C1 segment of cervical spinal cord (tissue), 14 donors: ENCODE measurements at regions not wholly inside any gene's neighbourhood (a gene's known extent, or its start where the extent isn't known, plus 50 kb on each side); places are given as distances from the start of the nearest gene placed in this dataset.
"Not testable (repeated sequence)": the region's sequence is repeated elsewhere in the genome, so short reads cannot be mapped to it uniquely, and the experiment has no call there.

Source experiments
- DNase-seq, 14 donors: peaks; one replicate each; lab custom pipeline; 2025; lab: John Stamatoyannopoulos, UW

- no peak for DNase-seq
Measured at GRCh38 chr12:68387338-68387737, 55.2 kb upstream of the MDM1 start.

GRCh38 chr12:68389305-68389704 lies 57.1 kb upstream of the MDM1 start:
- DNase-seq: no peak

- DNase-seq: no peak
Measured at GRCh38 chr12:68391937-68392336, 59.8 kb upstream of the MDM1 start.

- no peak for DNase-seq
Measured at GRCh38 chr12:68392376-68392775, 60.2 kb upstream of the MDM1 start.

GRCh38 chr12:68393417-68393816 lies 61.3 kb upstream of the MDM1 start:
- DNase-seq: no peak

- no peak for DNase-seq
Measured at GRCh38 chr12:68397566-68398158, 65.5 kb upstream of the MDM1 start.

- not testable (repeated sequence) for DNase-seq
Measured at GRCh38 chr12:68398689-68399088, 66.5 kb upstream of the MDM1 start.

GRCh38 chr12:68400226-68400829 lies 68.2 kb upstream of the MDM1 start:
- DNase-seq: no peak

- DNase-seq: no peak
Measured at GRCh38 chr12:68402422-68402821, 70.3 kb upstream of the MDM1 start.

- no peak for DNase-seq
Measured at GRCh38 chr12:68403296-68403695, 71.1 kb upstream of the MDM1 start.

- no peak for DNase-seq
Measured at GRCh38 chr12:68403711-68404110, 71.5 kb upstream of the MDM1 start.

GRCh38 chr12:68405343-68405781 lies 73.2 kb upstream of the MDM1 start:
- DNase-seq: no peak

- DNase-seq: peak; percentile 3 to 82 (median 55)
Measured at GRCh38 chr12:68406134-68406576, 74.0 kb upstream of the MDM1 start.

GRCh38 chr12:68406911-68407310 lies 74.7 kb upstream of the MDM1 start:
- DNase-seq: no peak

GRCh38 chr12:68410018-68410660 lies 78.0 kb upstream of the MDM1 start:
- DNase-seq: no peak

- DNase-seq: no peak
Measured at GRCh38 chr12:68411371-68411770, 79.2 kb upstream of the MDM1 start.

GRCh38 chr12:68414988-68415387 lies 82.8 kb upstream of the MDM1 start:
- no peak for DNase-seq

GRCh38 chr12:68416350-68416749 lies 84.2 kb upstream of the MDM1 start:
- no peak for DNase-seq

- no peak for DNase-seq
Measured at GRCh38 chr12:68416826-68417225, 84.7 kb upstream of the MDM1 start.

- DNase-seq: no peak
Measured at GRCh38 chr12:68418137-68418460, 85.9 kb upstream of the MDM1 start.

GRCh38 chr12:68420225-68421010 lies 88.3 kb upstream of the MDM1 start:
- DNase-seq: peak in 3 of 14 donors; percentile 3 to 55 (median 11)

- DNase-seq: no peak
Measured at GRCh38 chr12:68422159-68422558, 90.0 kb upstream of the MDM1 start.
